ENCODE measurements at regions not wholly inside any gene's neighbourhood (a gene's known extent, or its start where the extent isn't known, plus 50 kb on each side); places are given as distances from the start of the nearest gene placed in this dataset.

- H3K27ac ChIP-seq (replicated peaks), result no peak overlapping the region
- no peak for DNase-seq (ENCODE audit: low read depth in 1 of 2, low spot score in 1 of 2)
- no peak overlapping the region for H3K4me3 ChIP-seq (replicated peaks; ENCODE audit: insufficient read depth, low read length)
- no peaks in the 10 kb centered on the region for H3K27me3 ChIP-seq (ENCODE audit: insufficient read depth, poor library complexity, severe bottlenecking)
- TF ChIP-seq SPI1 (IDR thresholded peaks at IDR 0.05; ENCODE audit: borderline replicate concordance, low read depth) (no peak), GABPA (IDR thresholded peaks at IDR 0.05; ENCODE audit: low read depth) (no peak), CTCF (IDR thresholded peaks at IDR 0.05; ENCODE audit: insufficient read depth, low read length) (no peak), REST (IDR thresholded peaks at IDR 0.05; ENCODE audit: insufficient replicate concordance, low read depth) (no peak), POLR2AphosphoS5 (IDR thresholded peaks at IDR 0.05; ENCODE audit: low read depth) (no peak)
These were observed 540.4 kb upstream of the CDH11 start for GRCh38 chr16:65662256-65662655.

GRCh38 chr16:65661558-65661957 is 539.7 kb upstream of the CDH11 start:
- H3K4me3 ChIP-seq (replicated peaks; ENCODE audit: insufficient read depth, low read length), result no peak overlapping the region
- no peak for DNase-seq (ENCODE audit: low read depth in 1 of 2, low spot score in 1 of 2)
- no peaks in the 10 kb centered on the region for H3K27me3 ChIP-seq (ENCODE audit: insufficient read depth, poor library complexity, severe bottlenecking)
- no peak overlapping the region for H3K27ac ChIP-seq (replicated peaks)
- TF ChIP-seq GABPA (IDR thresholded peaks at IDR 0.05; ENCODE audit: low read depth) (no peak), REST (IDR thresholded peaks at IDR 0.05; ENCODE audit: insufficient replicate concordance, low read depth) (no peak), POLR2AphosphoS5 (IDR thresholded peaks at IDR 0.05; ENCODE audit: low read depth) (no peak), CTCF (IDR thresholded peaks at IDR 0.05; ENCODE audit: insufficient read depth, low read length) (no peak), SPI1 (IDR thresholded peaks at IDR 0.05; ENCODE audit: borderline replicate concordance, low read depth) (no peak)

- no peak overlapping the region for H3K4me3 ChIP-seq (replicated peaks; ENCODE audit: insufficient read depth, low read length)
- no peak overlapping the region for H3K27ac ChIP-seq (replicated peaks)
- no peak for DNase-seq (ENCODE audit: low read depth in 1 of 2, low spot score in 1 of 2)
- no peaks in the 10 kb centered on the region for H3K27me3 ChIP-seq (ENCODE audit: insufficient read depth, poor library complexity, severe bottlenecking)
- no peak for TF ChIP-seq CTCF (IDR thresholded peaks at IDR 0.05; ENCODE audit: insufficient read depth, low read length)
- no peak for TF ChIP-seq REST (IDR thresholded peaks at IDR 0.05; ENCODE audit: insufficient replicate concordance, low read depth)
- TF ChIP-seq GABPA (IDR thresholded peaks at IDR 0.05; ENCODE audit: low read depth), result no peak
- no peak for TF ChIP-seq SPI1 (IDR thresholded peaks at IDR 0.05; ENCODE audit: borderline replicate concordance, low read depth)
- TF ChIP-seq POLR2AphosphoS5 (IDR thresholded peaks at IDR 0.05; ENCODE audit: low read depth), result no peak
These were observed 538.5 kb upstream of the CDH11 start for GRCh38 chr16:65660390-65660789.
